Brain microvascular endothelial cell (primary cell): ENCODE measurements at regions not wholly inside any gene's neighbourhood (a gene's known extent, or its start where the extent isn't known, plus 50 kb on each side); places are given as distances from the start of the nearest gene placed in this dataset.
"Not testable (repeated sequence)": the region's sequence is repeated elsewhere in the genome, so short reads cannot be mapped to it uniquely, and the experiment has no call there.

Experiments used
- DNase-seq: peaks from one replicate; pipeline ENCODE4 v3.0.0-alpha.2; 2020
- H3K27ac ChIP-seq: fragments of 250-450 bp; sonication (Bioruptor Pico); 2 replicates; pipeline ENCODE4 v1.5.1; 2020; ENCODE audit warnings: mild to moderate bottlenecking, moderate library complexity
- H3K27me3 ChIP-seq: fragments of 250-450 bp; sonication (Bioruptor Pico); replicated peaks from 2 replicates; pipeline ENCODE4 v1.5.1; 2020; ENCODE audit warnings: mild to moderate bottlenecking
- H3K36me3 ChIP-seq: fragments of 250-450 bp; sonication (Bioruptor Pico); replicated peaks from 2 replicates; pipeline ENCODE4 v1.5.1; 2020; ENCODE audit warnings: mild to moderate bottlenecking
- H3K4me3 ChIP-seq: 2 replicates; pipeline ENCODE4 v1.5.1; 2011; ENCODE audit warnings: low read depth, mild to moderate bottlenecking, control low read depth, low read length, moderate library complexity
- in situ Hi-C: cut with HindIII; loops from 2 replicates; pipeline ENCODE4 v1.10.0; 2017; ENCODE audit warnings: low sequenced_read_pairs, low pct_ligation_motif_present
- TF ChIP-seq, protein P1 (sequence below): IDR thresholded peaks from 2 replicates; pipeline ENCODE4 v1.5.1; 2011; ENCODE audit warnings: low read depth, mild to moderate bottlenecking, moderate library complexity, low read length, control low read depth, inconsistent platforms; ENCODE audit errors: missing control alignments

DNA sequence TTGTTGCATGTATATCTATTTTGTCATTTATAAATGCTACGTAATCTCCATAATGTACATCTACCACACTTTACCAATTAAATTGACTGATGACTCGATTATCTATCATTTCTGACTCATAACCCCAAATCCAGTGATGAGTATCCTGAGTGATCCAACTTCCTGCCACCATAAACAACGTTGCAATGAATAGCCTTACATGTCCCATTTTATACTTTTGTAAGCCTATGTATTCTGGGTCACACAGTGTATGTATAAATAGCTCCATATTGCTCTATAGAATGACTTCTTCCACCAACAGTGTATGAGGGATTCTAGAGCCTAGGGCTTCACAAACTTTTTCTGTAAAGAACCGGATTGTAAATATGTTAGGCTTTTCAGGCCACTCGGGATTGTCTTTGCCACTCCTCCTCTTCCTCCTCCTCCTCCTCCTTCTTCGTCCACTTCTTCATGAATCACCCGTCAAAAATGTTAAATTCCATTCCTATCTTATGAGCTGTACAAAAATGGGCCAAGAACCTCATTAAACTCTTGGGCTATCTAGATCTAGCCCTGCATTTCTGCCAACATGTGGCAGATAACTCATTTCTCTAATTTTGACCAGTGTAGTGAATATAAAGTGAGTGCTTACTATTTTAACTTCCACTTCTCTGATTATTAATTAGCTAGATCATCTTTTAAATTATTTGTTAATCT, 672.2 kb upstream of the AMOT start:
- Histone ChIP-seq H3K27ac (no peak overlapping the region), H3K4me3 (no peak overlapping the region), H3K36me3 (no peaks in the 10 kb centered on the region), H3K27me3 (no peaks in the 10 kb centered on the region)
- DNase-seq = peak; percentile 13
- TF ChIP-seq, protein P1, sequence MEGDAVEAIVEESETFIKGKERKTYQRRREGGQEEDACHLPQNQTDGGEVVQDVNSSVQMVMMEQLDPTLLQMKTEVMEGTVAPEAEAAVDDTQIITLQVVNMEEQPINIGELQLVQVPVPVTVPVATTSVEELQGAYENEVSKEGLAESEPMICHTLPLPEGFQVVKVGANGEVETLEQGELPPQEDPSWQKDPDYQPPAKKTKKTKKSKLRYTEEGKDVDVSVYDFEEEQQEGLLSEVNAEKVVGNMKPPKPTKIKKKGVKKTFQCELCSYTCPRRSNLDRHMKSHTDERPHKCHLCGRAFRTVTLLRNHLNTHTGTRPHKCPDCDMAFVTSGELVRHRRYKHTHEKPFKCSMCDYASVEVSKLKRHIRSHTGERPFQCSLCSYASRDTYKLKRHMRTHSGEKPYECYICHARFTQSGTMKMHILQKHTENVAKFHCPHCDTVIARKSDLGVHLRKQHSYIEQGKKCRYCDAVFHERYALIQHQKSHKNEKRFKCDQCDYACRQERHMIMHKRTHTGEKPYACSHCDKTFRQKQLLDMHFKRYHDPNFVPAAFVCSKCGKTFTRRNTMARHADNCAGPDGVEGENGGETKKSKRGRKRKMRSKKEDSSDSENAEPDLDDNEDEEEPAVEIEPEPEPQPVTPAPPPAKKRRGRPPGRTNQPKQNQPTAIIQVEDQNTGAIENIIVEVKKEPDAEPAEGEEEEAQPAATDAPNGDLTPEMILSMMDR = no peak
- in situ Hi-C loops = no loop called here

DNA sequence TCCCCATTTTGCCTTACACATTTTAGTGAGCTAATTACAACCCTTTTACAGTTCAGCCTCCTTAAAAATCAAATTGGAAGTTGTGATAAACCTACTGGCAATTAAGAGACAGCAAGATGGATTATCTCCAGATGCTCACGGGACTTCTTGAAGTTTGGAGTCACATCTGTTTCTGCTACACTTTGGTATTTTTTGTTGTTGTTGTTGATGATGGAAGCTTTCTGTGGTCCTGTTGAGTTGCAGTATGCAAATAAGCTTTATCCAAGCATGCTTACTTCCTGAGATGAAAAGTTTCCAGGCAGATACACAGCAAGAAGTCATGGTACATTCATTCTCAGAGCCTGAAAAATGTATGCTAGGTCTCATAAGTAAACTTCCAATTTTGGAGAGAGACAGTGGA, 670.0 kb upstream of the AMOT start:
- TF ChIP-seq, protein P1 = no peak
- no peaks in the 10 kb centered on the region for H3K27me3 ChIP-seq
- no peaks in the 10 kb centered on the region for H3K36me3 ChIP-seq
- no peak for DNase-seq
- no peak overlapping the region for H3K4me3 ChIP-seq
- in situ Hi-C loops = no loop called here
- H3K27ac ChIP-seq = no peak overlapping the region

DNA sequence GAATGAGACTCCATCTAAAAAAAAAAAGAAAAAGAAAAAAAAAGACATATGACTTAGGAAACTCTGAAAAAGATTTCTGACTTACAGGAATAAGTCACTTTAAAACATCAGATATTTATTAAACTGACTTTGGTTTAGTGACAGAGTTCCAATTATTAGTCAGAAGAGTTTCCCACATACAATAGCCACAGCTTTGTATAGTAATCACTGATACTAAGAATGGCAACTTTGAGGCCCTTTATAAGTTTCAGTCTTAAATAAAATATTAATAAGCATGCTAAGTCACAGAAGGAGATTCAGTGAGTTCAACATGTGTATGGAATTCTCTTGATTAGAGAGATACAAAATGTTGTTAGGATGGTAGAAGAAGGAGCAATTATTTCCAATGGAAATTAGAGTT, 652.3 kb upstream of the AMOT start:
- no peaks in the 10 kb centered on the region for H3K36me3 ChIP-seq
- no peaks in the 10 kb centered on the region for H3K27me3 ChIP-seq
- H3K4me3 ChIP-seq = no peak overlapping the region
- H3K27ac ChIP-seq = no peak overlapping the region
- in situ Hi-C loops = no loop called here
- DNase-seq = no peak
- TF ChIP-seq, protein P1 = no peak

DNA sequence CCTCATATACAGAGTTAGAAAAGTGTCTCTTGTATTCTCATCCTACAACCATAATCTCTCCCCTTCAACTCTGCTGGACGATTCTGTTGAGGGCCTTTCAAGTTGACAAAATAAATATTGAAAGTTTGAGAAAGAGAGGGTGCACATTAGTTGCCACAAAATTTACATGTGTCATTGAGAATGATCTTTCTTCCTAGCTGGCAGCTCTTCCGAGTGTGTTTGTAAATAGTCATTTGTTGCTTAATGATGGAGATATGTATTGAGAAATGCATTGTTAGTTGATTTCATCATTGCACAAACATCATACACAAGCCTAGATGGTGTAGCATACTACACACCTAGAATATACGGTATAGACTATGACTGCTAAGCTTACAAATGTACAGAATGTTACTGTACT, 632.8 kb upstream of the AMOT start:
- no peak overlapping the region for H3K27ac ChIP-seq
- DNase-seq = no peak
- in situ Hi-C loops = no loop called here
- H3K27me3 ChIP-seq = no peaks in the 10 kb centered on the region
- no peaks in the 10 kb centered on the region for H3K36me3 ChIP-seq
- TF ChIP-seq, protein P1 = no peak
- no peak overlapping the region for H3K4me3 ChIP-seq

DNA sequence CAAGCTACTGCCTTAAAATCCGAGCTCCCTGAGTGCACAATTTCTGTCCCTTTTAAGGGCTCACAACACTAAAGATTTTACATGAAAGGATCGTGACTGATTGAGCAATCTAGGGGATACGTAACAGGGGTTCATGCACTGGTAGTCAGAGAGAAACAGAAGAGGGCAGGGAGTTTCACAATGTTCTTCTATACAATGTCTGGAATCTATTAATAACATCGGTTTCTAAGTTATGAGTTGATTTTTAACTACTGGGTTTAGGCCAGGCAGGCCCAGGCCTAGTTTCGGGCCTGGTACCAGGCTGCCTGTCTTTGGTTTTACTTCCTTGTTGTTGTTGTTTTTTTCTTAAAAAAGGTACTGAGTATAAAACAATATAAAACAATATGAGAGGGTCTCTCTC, 632.4 kb upstream of the AMOT start:
- H3K36me3 ChIP-seq, H3K4me3 ChIP-seq, DNase-seq, H3K27ac ChIP-seq, in situ Hi-C loops, H3K27me3 ChIP-seq: not testable (repeated sequence)

DNA sequence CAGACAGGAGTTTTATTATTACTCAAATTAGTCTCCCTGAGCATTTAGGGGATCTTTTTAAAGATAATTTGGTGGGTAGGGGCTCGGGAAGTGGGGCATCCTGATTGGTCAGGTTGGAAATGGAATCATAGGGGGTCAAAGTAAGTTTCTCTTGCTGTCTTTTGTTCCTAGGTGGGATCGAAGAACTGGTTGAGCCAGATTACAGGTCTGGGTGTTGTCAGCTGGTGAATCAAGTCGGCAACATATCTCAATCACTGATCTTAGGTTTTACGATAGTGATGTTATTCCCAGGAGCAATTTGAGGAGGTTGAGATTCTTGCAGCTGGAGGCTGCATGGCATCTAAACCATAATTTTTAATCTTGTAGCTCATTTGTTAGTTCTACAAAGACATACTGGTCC, 629.5 kb upstream of the AMOT start:
- no peak for DNase-seq
- no peak overlapping the region for H3K4me3 ChIP-seq
- in situ Hi-C loops = no loop called here
- H3K36me3 ChIP-seq = no peaks in the 10 kb centered on the region
- no peaks in the 10 kb centered on the region for H3K27me3 ChIP-seq
- H3K27ac ChIP-seq = no peak overlapping the region
- TF ChIP-seq, protein P1 = no peak
